Progenitor cell of endocrine pancreas (in vitro differentiated cells): ENCODE measurements at regions not wholly inside any gene's neighbourhood (a gene's known extent, or its start where the extent isn't known, plus 50 kb on each side); places are given as distances from the start of the nearest gene placed in this dataset.

Experiments used
- DNase-seq: peaks from one replicate; pipeline ENCODE4 v3.0.0; 2021; ENCODE audit warnings: low spot score; ENCODE audit not compliant: unreplicated experiment
- H3K27ac Mint-ChIP-seq: 2 replicates; pipeline ENCODE4 v1.8.0; 2021; ENCODE audit warnings: mild to moderate bottlenecking, moderate library complexity, mixed read lengths
- H3K27me3 Mint-ChIP-seq: 2 replicates; pipeline ENCODE4 v1.8.0; 2021; ENCODE audit warnings: mixed read lengths
- H3K36me3 Mint-ChIP-seq: 2 replicates; pipeline ENCODE4 v1.8.0; 2022; ENCODE audit warnings: mixed read lengths; ENCODE audit not compliant: insufficient read depth
- H3K4me1 Mint-ChIP-seq: 2 replicates; pipeline ENCODE4 v1.8.0; 2021; ENCODE audit warnings: low read depth, mixed read lengths
- H3K4me3 Mint-ChIP-seq: 2 replicates; pipeline ENCODE4 v1.8.0; 2021; ENCODE audit warnings: low read depth, mild to moderate bottlenecking, moderate library complexity, mixed read lengths
- H3K9me3 Mint-ChIP-seq: 2 replicates; pipeline ENCODE4 v1.8.0; 2021; ENCODE audit warnings: low read depth, mixed read lengths
- CTCF ChIP-seq: fragments of 200-600 bp; sonication (generic); IDR thresholded peaks from one replicate; pipeline ENCODE4 v1.5.0; 2021; ENCODE audit warnings: antibody characterized with exemption, mild to moderate bottlenecking; ENCODE audit not compliant: unreplicated experiment

GRCh38 chr18:51446571-51447210 is 249.2 kb upstream of the MEX3C start:
- DNase-seq: no peak
- H3K27me3 Mint-ChIP-seq: peaks cover 3% of the 10 kb centered on the region
- H3K4me1 Mint-ChIP-seq: peaks cover 20% of the 10 kb centered on the region
- no peak for TF ChIP-seq CTCF
- no peak overlapping the region for H3K4me3 Mint-ChIP-seq
- peak overlapping the region; percentile 89 for H3K27ac Mint-ChIP-seq
- no peaks in the 10 kb centered on the region for H3K9me3 Mint-ChIP-seq
- no peaks in the 10 kb centered on the region for H3K36me3 Mint-ChIP-seq

- no peak for TF ChIP-seq CTCF
These were observed 250.2 kb upstream of the MEX3C start for GRCh38 chr18:51447351-51448342.

GRCh38 chr18:51448949-51449348 is 251.5 kb upstream of the MEX3C start:
- no peak for TF ChIP-seq CTCF
- Mint-ChIP-seq H3K27me3 (peaks cover 3% of the 10 kb centered on the region), H3K4me3 (no peak overlapping the region), H3K36me3 (no peaks in the 10 kb centered on the region), H3K27ac (no peak overlapping the region), H3K4me1 (peaks cover 20% of the 10 kb centered on the region), H3K9me3 (no peaks in the 10 kb centered on the region)
- no peak for DNase-seq

More at GRCh38 chr18:51447351-51448342, 250.2 kb upstream of the MEX3C start:
- no peak for DNase-seq
- H3K4me1 Mint-ChIP-seq: peaks cover 20% of the 10 kb centered on the region
- H3K27me3 Mint-ChIP-seq: peaks cover 3% of the 10 kb centered on the region
- H3K9me3 Mint-ChIP-seq: no peaks in the 10 kb centered on the region
- peak overlapping the region; percentile 89 for H3K27ac Mint-ChIP-seq
- H3K36me3 Mint-ChIP-seq: no peaks in the 10 kb centered on the region
- no peak overlapping the region for H3K4me3 Mint-ChIP-seq

GRCh38 chr18:51453594-51453993 is 256.1 kb upstream of the MEX3C start:
- no peak for TF ChIP-seq CTCF
- Mint-ChIP-seq H3K4me3 (no peak overlapping the region), H3K27ac (no peak overlapping the region), H3K36me3 (no peaks in the 10 kb centered on the region), H3K4me1 (no peaks in the 10 kb centered on the region), H3K9me3 (no peaks in the 10 kb centered on the region), H3K27me3 (peaks cover 3% of the 10 kb centered on the region)
- no peak for DNase-seq

GRCh38 chr18:51458861-51459260 is 261.4 kb upstream of the MEX3C start:
- DNase-seq: no peak
- Mint-ChIP-seq H3K27me3 (no peaks in the 10 kb centered on the region), H3K4me1 (peaks cover 14% of the 10 kb centered on the region), H3K36me3 (no peaks in the 10 kb centered on the region), H3K9me3 (peaks cover 3% of the 10 kb centered on the region), H3K4me3 (no peak overlapping the region), H3K27ac (no peak overlapping the region)
- no peak for TF ChIP-seq CTCF
